ENCODE measurements at regions not wholly inside any gene's neighbourhood (a gene's known extent, or its start where the extent isn't known, plus 50 kb on each side); places are given as distances from the start of the nearest gene placed in this dataset.

GRCh38 chr20:17863209-17863576 is 105.4 kb downstream of the SNX5 start:
- no peak overlapping the region for H2BK20ac ChIP-seq (ENCODE audit: low read depth, low read length, poor library complexity, severe bottlenecking)
- H3T11ph ChIP-seq (ENCODE audit: low read length): no peak overlapping the region
- no peak overlapping the region for H4K5ac ChIP-seq (ENCODE audit: insufficient read length, low read depth, low read length)
- no peaks in the 10 kb centered on the region for H3K36me3 Mint-ChIP-seq (ENCODE audit: insufficient read depth in 1 of 3, low read depth in 3 of 3)
- no peaks in the 10 kb centered on the region for H3K23me2 ChIP-seq (ENCODE audit: insufficient read length, low read depth, low read length, poor library complexity, severe bottlenecking)
- no peak for DNase-seq
- peaks cover 26 to 30% of the 10 kb centered on the region in 2 experiments for H3K4me1 Mint-ChIP-seq
- H3K23ac ChIP-seq (ENCODE audit: insufficient read length, low read depth, low read length): no peak overlapping the region
- H3K4me3 Mint-ChIP-seq: no peak overlapping the region
- no peak overlapping the region for H3K56ac ChIP-seq (ENCODE audit: insufficient read length, low read depth, low read length)
- no peaks in the 10 kb centered on the region for H3K9me3 ChIP-seq (ENCODE audit: control insufficient read depth, low read depth, low read length)
- peaks cover 1% of the 10 kb centered on the region for H3K27me3 Mint-ChIP-seq (ENCODE audit: low read depth)
- no peaks in the 10 kb centered on the region for H3K79me2 ChIP-seq (ENCODE audit: insufficient read depth, low read length)
- H2BK5ac ChIP-seq (ENCODE audit: insufficient read length, low read length): no peak overlapping the region
- peaks cover 8% of the 10 kb centered on the region; the same call in 1 of the 2 replicates for H3K4me1 ChIP-seq (ENCODE audit: insufficient read depth, low read length)
- H3K79me1 ChIP-seq (ENCODE audit: insufficient read depth, low read depth, low read length, poor library complexity, severe bottlenecking): no peaks in the 10 kb centered on the region
- H4K8ac ChIP-seq (replicated peaks; ENCODE audit: insufficient read length, low read depth, low read length): no peak overlapping the region
- TF ChIP-seq CTCF (conservative IDR thresholded peaks at IDR 0.05): no peak
- no peak overlapping the region for H2AFZ ChIP-seq (ENCODE audit: low read length)
- H2BK12ac ChIP-seq (ENCODE audit: insufficient read length, low read depth, low read length): no peak overlapping the region
- no peak overlapping the region for H3K9ac ChIP-seq (ENCODE audit: extremely low read depth, insufficient read length, low read length)
- H4K20me1 ChIP-seq (ENCODE audit: control insufficient read depth, insufficient read depth, insufficient read length): no peaks in the 10 kb centered on the region
- no peak overlapping the region for H3K27ac Mint-ChIP-seq
- no peaks in the 10 kb centered on the region for H3K27me3 ChIP-seq (ENCODE audit: insufficient read depth, low read length)
- no peak overlapping the region for H3K4me2 ChIP-seq (ENCODE audit: insufficient read depth, insufficient read length, low read length)
- H2BK120ac ChIP-seq (ENCODE audit: low read depth, low read length, poor library complexity, severe bottlenecking): no peak overlapping the region
- H3K27ac ChIP-seq (ENCODE audit: insufficient read length, low read depth, low read length): no peak overlapping the region
- H2BK15ac ChIP-seq (ENCODE audit: low read depth, low read length): no peak overlapping the region
- no peak overlapping the region for H3K18ac ChIP-seq (ENCODE audit: insufficient read length, low read depth, low read length)
- H2AK5ac ChIP-seq (ENCODE audit: insufficient read length, low read length): no peak overlapping the region
- no peak overlapping the region for H3K14ac ChIP-seq (ENCODE audit: insufficient read depth, low read length)
- no CpG with 5 or more reads among the region's 4 CpGs for WGBS (ENCODE audit: extremely low coverage, insufficient read length, low lambda C conversion rate)
- H4K91ac ChIP-seq (ENCODE audit: insufficient read length, low read depth, low read length): no peak overlapping the region
- no peaks in the 10 kb centered on the region for H3K9me3 Mint-ChIP-seq
- no peak overlapping the region for H3K4ac ChIP-seq (ENCODE audit: low read depth, low read length)

Measured in H9 (cell line).